ENCODE measurements at regions not wholly inside any gene's neighbourhood (a gene's known extent, or its start where the extent isn't known, plus 50 kb on each side); places are given as distances from the start of the nearest gene placed in this dataset.
A peak's percentile ranks its signal among the peaks of the same experiment; 100 is the strongest.

GRCh38 chr11:32290783-32291182, 144.6 kb downstream of the WT1 start:
- peak; percentile 100 for ATAC-seq
- Histone ChIP-seq H3K27me3 (ENCODE audit: control insufficient read depth in 1 of 2, insufficient read depth in 2 of 2, low read length in 2 of 2) (no peaks in the 10 kb centered on the region), H3K27ac (ENCODE audit: extremely low read length, insufficient read depth, low read length) (no peak overlapping the region), H3K9me3 (ENCODE audit: low read length) (no peaks in the 10 kb centered on the region), H3K4me3 (replicated peaks in 1 of 3; ENCODE audit: insufficient read depth in 1 of 3, low read depth in 2 of 3, low read length in 3 of 3) (no peak overlapping the region), H3K4me1 (ENCODE audit: insufficient read depth, low read length) (peaks cover 15% of the 10 kb centered on the region), H3K79me2 (ENCODE audit: insufficient read depth, low read length) (no peaks in the 10 kb centered on the region), H3K4me2 (ENCODE audit: low read depth, low read length) (no peak overlapping the region), H2AFZ (ENCODE audit: low read length) (no peak overlapping the region), H3K9ac (ENCODE audit: insufficient read depth, low read depth, low read length) (no peak overlapping the region), H3K36me3 (replicated peaks in 1 of 2; ENCODE audit: control insufficient read depth in 1 of 2, insufficient read depth in 2 of 2, low read length in 2 of 2) (no peaks in the 10 kb centered on the region), H4K20me1 (ENCODE audit: insufficient read depth, low read length) (no peaks in the 10 kb centered on the region)
- ChIA-PET POLR2A (no interaction called here), CTCF (ENCODE audit: low intra/inter-chr PET ratio, low total read pairs) (no interaction called here)
- 0% methylated on average over 3 of the region's 3 CpGs for WGBS (ENCODE audit: low lambda C conversion rate)
- in situ Hi-C loops (cut with HindIII; ENCODE audit: extremely low pct_ligation_motif_present, low pct_unique_long_range_greater_than_20kb), result no loop called here
- BruUV-seq (replicated peaks), result no TSS peak
- no peak for FAIRE-seq
- intact Hi-C loops (cut with micrococcal nuclease; ENCODE audit: unreplicated experiment), result no loop called here
- DNase-seq (ENCODE audit: low spot score), result peak; percentile 71
- TF ChIP-seq RCOR2 (CRISPR knock-in tag; IDR thresholded peaks at IDR 0.05) (no peak), GMEB1 (CRISPR knock-in tag; IDR thresholded peaks at IDR 0.05; ENCODE audit: borderline replicate concordance) (no peak), MAZ (IDR thresholded peaks at IDR 0.05; ENCODE audit: borderline replicate concordance, low read depth, low read length) (no peak), MAZ (CRISPR knock-in tag; IDR thresholded peaks at IDR 0.05; ENCODE audit: low read depth) (no peak), THYN1 (CRISPR knock-in tag; IDR thresholded peaks at IDR 0.05; ENCODE audit: borderline replicate concordance, low read depth) (no peak), TRIM24 (CRISPR knock-in tag; IDR thresholded peaks at IDR 0.05) (no peak), ZNF460 (CRISPR knock-in tag; IDR thresholded peaks at IDR 0.05; ENCODE audit: borderline replicate concordance) (no peak), NFE2L2 (IDR thresholded peaks at IDR 0.05; ENCODE audit: low read length) (no peak), NFIB (CRISPR knock-in tag; IDR thresholded peaks at IDR 0.05; ENCODE audit: borderline replicate concordance) (no peak), ZNF44 (CRISPR knock-in tag; IDR thresholded peaks at IDR 0.05) (no peak), MIER2 (CRISPR knock-in tag; IDR thresholded peaks at IDR 0.05) (peak; percentile 69; the same call in 1 of the 2 replicates), ISX (CRISPR knock-in tag; conservative IDR thresholded peaks at IDR 0.05) (no peak), ARID2 (CRISPR knock-in tag; IDR thresholded peaks at IDR 0.05; ENCODE audit: borderline replicate concordance) (no peak), ZNF414 (CRISPR knock-in tag; IDR thresholded peaks at IDR 0.05) (no peak), SCMH1 (CRISPR knock-in tag; IDR thresholded peaks at IDR 0.05; ENCODE audit: borderline replicate concordance) (no peak), HOXA9 (CRISPR knock-in tag; IDR thresholded peaks at IDR 0.05; ENCODE audit: borderline replicate concordance) (no peak), ZNF18 (CRISPR knock-in tag; IDR thresholded peaks at IDR 0.05; ENCODE audit: insufficient replicate concordance) (no peak)
- TF ChIP-seq, protein P1, sequence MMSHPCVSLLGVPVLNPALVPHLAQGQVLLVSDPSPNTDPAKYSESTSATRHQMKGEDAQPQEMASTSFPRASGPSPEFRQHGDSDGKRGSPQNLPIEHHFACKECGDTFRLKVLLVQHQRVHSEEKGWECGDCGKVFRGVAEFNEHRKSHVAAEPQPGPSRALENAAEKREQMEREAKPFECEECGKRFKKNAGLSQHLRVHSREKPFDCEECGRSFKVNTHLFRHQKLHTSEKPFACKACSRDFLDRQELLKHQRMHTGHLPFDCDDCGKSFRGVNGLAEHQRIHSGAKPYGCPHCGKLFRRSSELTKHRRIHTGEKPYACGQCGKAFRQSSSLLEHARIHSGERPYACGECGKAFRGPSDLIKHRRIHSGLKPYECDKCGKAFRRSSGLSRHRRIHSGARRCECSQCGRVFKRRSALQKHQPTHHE (CRISPR knock-in tag; IDR thresholded peaks at IDR 0.05; ENCODE audit: borderline replicate concordance), result no peak
